H1 (cell line): ENCODE measurements at regions not wholly inside any gene's neighbourhood (a gene's known extent, or its start where the extent isn't known, plus 50 kb on each side); places are given as distances from the start of the nearest gene placed in this dataset.

ENCODE experiments used
- CTCF ChIA-PET: fragments of 300-600 bp; sonication (Branson Sonifier 250); formaldehyde crosslinking; loops from one replicate; lab custom pipeline; 2021; ENCODE audit not compliant: partially characterized antibody; lab: Charles Lee
- POLR2A ChIA-PET: fragments of 300-600 bp; sonication (Branson Sonifier 250); formaldehyde crosslinking; loops from one replicate; lab custom pipeline; 2021; ENCODE audit warnings: inconsistent platforms; ENCODE audit not compliant: partially characterized antibody; lab: Charles Lee
- DNase-seq, 2 experiments: peaks; one replicate each; pipeline versions ENCODE4 v3.0.0 to v3.0.0-alpha.2; 2010 to 2022; ENCODE audit warnings: low spot score in 2 of 2, low read depth in 1 of 2, mixed read lengths in 1 of 2
- FAIRE-seq: peaks from 2 replicates; lab custom pipeline; 2011; peaks lifted over from hg19 to GRCh38; lab: Jason Lieb, UNC
- H2AFZ ChIP-seq: 2 replicates; pipeline ENCODE4 v1.8.1; 2012; ENCODE audit warnings: low read length, inconsistent platforms
- H2AK5ac ChIP-seq: 2 replicates; pipeline ENCODE4 v1.6.1; 2013; ENCODE audit warnings: low read depth, low read length
- H2BK120ac ChIP-seq: replicated peaks from 2 replicates; pipeline ENCODE3; 2013; ENCODE audit warnings: low read depth, low read length, inconsistent platforms
- H2BK12ac ChIP-seq: 2 replicates; pipeline ENCODE4 v1.6.1; 2013; ENCODE audit warnings: low read depth, low read length
- H2BK15ac ChIP-seq: 2 replicates; pipeline ENCODE4 v1.6.1; 2013; ENCODE audit warnings: low read length
- H2BK20ac ChIP-seq: 2 replicates; pipeline ENCODE4 v1.6.1; 2013; ENCODE audit warnings: low read length
- H2BK5ac ChIP-seq: 2 replicates; pipeline ENCODE4 v1.6.1; 2013; ENCODE audit warnings: low read depth, low read length
- H3K14ac ChIP-seq: 2 replicates; pipeline ENCODE4 v1.6.1; 2013; ENCODE audit warnings: inconsistent platforms; ENCODE audit not compliant: insufficient read length
- H3K18ac ChIP-seq: 2 replicates; pipeline ENCODE4 v1.6.1; 2013; ENCODE audit warnings: low read length; ENCODE audit errors: extremely low read depth
- H3K23ac ChIP-seq: 2 replicates; pipeline ENCODE4 v1.6.1; 2013; ENCODE audit warnings: inconsistent platforms; ENCODE audit not compliant: insufficient read length
- H3K23me2 ChIP-seq: 2 replicates; pipeline ENCODE4 v1.6.1; 2013; ENCODE audit warnings: low read depth, low read length
- H3K27ac ChIP-seq: 2 replicates; pipeline ENCODE4 v1.6.1; 2011; ENCODE audit warnings: low read depth, low read length, inconsistent platforms
- H3K27me3 ChIP-seq, 4 experiments: replicated peaks in 1 of 4; 1 replicate in 1 of 4; 2 replicates in 3 of 4; pipeline versions ENCODE4 v1.6.1 to v1.8.1; 2011 to 2013; ENCODE audit warnings: low read length in 3 of 4, mild to moderate bottlenecking in 3 of 4, inconsistent platforms in 2 of 4, mixed read lengths in 2 of 4, moderate library complexity in 1 of 4; ENCODE audit not compliant: control insufficient read depth in 3 of 4, insufficient read depth in 3 of 4; ENCODE audit errors: extremely low read depth in 1 of 4
- H3K36me3 ChIP-seq, 4 experiments: 2 replicates each; pipeline versions ENCODE4 v1.6.1 to v1.8.1; 2011 to 2013; ENCODE audit warnings: mild to moderate bottlenecking in 4 of 4, low read length in 3 of 4, moderate library complexity in 2 of 4, control low read depth in 1 of 4, inconsistent platforms in 1 of 4; ENCODE audit not compliant: insufficient read depth in 4 of 4, control insufficient read depth in 2 of 4
- H3K4ac ChIP-seq: replicated peaks from 2 replicates; pipeline ENCODE3; 2013; ENCODE audit warnings: low read length, low read depth, mixed read lengths, inconsistent platforms; ENCODE audit not compliant: insufficient read length
- H3K4me1 ChIP-seq, 4 experiments: replicated peaks in 1 of 4; 1 replicate in 1 of 4; 2 replicates in 3 of 4; pipeline versions ENCODE4 v1.6.1 to v1.8.1; 2011 to 2013; ENCODE audit warnings: low read length in 3 of 4, inconsistent platforms in 2 of 4, mixed read lengths in 1 of 4; ENCODE audit not compliant: insufficient read depth in 4 of 4, control insufficient read depth in 3 of 4
- H3K4me2 ChIP-seq, 2 experiments: 2 replicates each; pipeline versions ENCODE4 v1.6.1 to v1.8.1; 2011 to 2013; ENCODE audit warnings: low read depth in 2 of 2, low read length in 2 of 2, control low read depth in 1 of 2, inconsistent platforms in 1 of 2, mild to moderate bottlenecking in 1 of 2; ENCODE audit not compliant: insufficient read depth in 1 of 2
- H3K4me3 ChIP-seq, 4 experiments: fragments of 200-600, 300-600 bp in 1 of 4; sonication (generic), shearing (Covaris generic), sonication (Bioruptor Twin) in 1 of 4; 2 replicates each; pipeline versions ENCODE4 v1.5.1 to v1.8.1; 2011 to 2016; ENCODE audit warnings: low read length in 4 of 4, low read depth in 3 of 4, control low read depth in 2 of 4, inconsistent platforms in 2 of 4, mild to moderate bottlenecking in 2 of 4, mixed read lengths in 1 of 4, moderate library complexity in 1 of 4; ENCODE audit not compliant: insufficient read depth in 2 of 4; ENCODE audit errors: extremely low read depth in 1 of 4
- H3K56ac ChIP-seq: replicated peaks from 2 replicates; pipeline ENCODE3; 2013; ENCODE audit warnings: low read depth, mild to moderate bottlenecking, mixed read lengths, low read length, inconsistent platforms; ENCODE audit not compliant: insufficient read length
- H3K79me1 ChIP-seq: 2 replicates; pipeline ENCODE4 v1.6.1; 2013; ENCODE audit warnings: low read depth, low read length, control low read depth
- H3K79me2 ChIP-seq, 2 experiments: 2 replicates each; pipeline versions ENCODE4 v1.6.1 to v1.8.1; 2012 to 2013; ENCODE audit warnings: low read length in 2 of 2, mild to moderate bottlenecking in 2 of 2, inconsistent platforms in 1 of 2; ENCODE audit not compliant: insufficient read depth in 2 of 2, control insufficient read depth in 1 of 2
- H3K9ac ChIP-seq, 4 experiments: replicated peaks in 1 of 4; 1 replicate in 1 of 4; 2 replicates in 3 of 4; pipeline versions ENCODE4 v1.6.1 to v1.8.1; 2011 to 2013; ENCODE audit warnings: low read depth in 3 of 4, low read length in 3 of 4, control low read depth in 2 of 4, mild to moderate bottlenecking in 2 of 4, moderate library complexity in 2 of 4, inconsistent platforms in 1 of 4; ENCODE audit errors: extremely low read depth in 1 of 4
- H3K9me3 ChIP-seq, 2 experiments: 2 replicates each; pipeline versions ENCODE4 v1.6.1 to v1.8.1; 2012 to 2013; ENCODE audit warnings: mild to moderate bottlenecking in 2 of 2, moderate library complexity in 2 of 2, control low read depth in 1 of 2, inconsistent platforms in 1 of 2, low read depth in 1 of 2, low read length in 1 of 2, mixed read lengths in 1 of 2; ENCODE audit not compliant: insufficient read depth in 2 of 2
- H4K20me1 ChIP-seq, 2 experiments: replicated peaks in 1 of 2; 2 replicates each; pipeline versions ENCODE3 to v1.8.1; 2011 to 2013; ENCODE audit warnings: inconsistent platforms in 2 of 2, low read length in 2 of 2, mild to moderate bottlenecking in 1 of 2; ENCODE audit not compliant: insufficient read depth in 2 of 2, control insufficient read depth in 1 of 2
- H4K5ac ChIP-seq: 2 replicates; pipeline ENCODE4 v1.6.1; 2013; ENCODE audit warnings: low read length, low read depth, mixed read lengths, inconsistent platforms; ENCODE audit not compliant: insufficient read length
- H4K8ac ChIP-seq: 2 replicates; pipeline ENCODE4 v1.8.0; 2013; ENCODE audit warnings: mild to moderate bottlenecking, moderate library complexity, low read length, inconsistent platforms; ENCODE audit not compliant: insufficient read depth; ENCODE audit errors: extremely low read depth
- H4K91ac ChIP-seq: replicated peaks from 2 replicates; pipeline ENCODE3; 2013; ENCODE audit warnings: low read length, mixed read lengths, inconsistent platforms; ENCODE audit not compliant: insufficient read length
- CREB1 ChIP-seq: IDR thresholded peaks from 2 replicates; pipeline ENCODE4 v1.6.1; 2012; ENCODE audit warnings: inconsistent platforms
- EZH2 ChIP-seq: fragments of 200-600 bp; sonication (generic); IDR thresholded peaks from 2 replicates; pipeline ENCODE4 v1.7.1; 2012; ENCODE audit warnings: low read depth, mild to moderate bottlenecking, moderate library complexity, low read length, inconsistent platforms; ENCODE audit not compliant: severe bottlenecking
- FOSL1 ChIP-seq: IDR thresholded peaks from 2 replicates; pipeline ENCODE4 v1.6.1; 2011; ENCODE audit warnings: mild to moderate bottlenecking, low read depth, low read length, moderate library complexity; ENCODE audit not compliant: insufficient read depth
- JUN ChIP-seq: IDR thresholded peaks from 2 replicates; pipeline ENCODE4 v1.6.1; 2011; ENCODE audit warnings: low read depth, mild to moderate bottlenecking, improper control_type of control experiment, low read length
- KDM1A ChIP-seq: fragments of 200-600, 300-600 bp; sonication (generic); IDR thresholded peaks from 2 replicates; pipeline ENCODE4 v1.7.1; 2016; ENCODE audit warnings: mild to moderate bottlenecking, low read length, borderline replicate concordance
- PHF8 ChIP-seq: fragments of 200-600 bp; sonication (generic); conservative IDR thresholded peaks from 2 replicates; pipeline ENCODE4 v1.7.1; 2012; ENCODE audit warnings: low read depth, mild to moderate bottlenecking, inconsistent platforms, low read length, moderate library complexity
- SAP30 ChIP-seq: fragments of 300-600 bp; sonication (generic); IDR thresholded peaks from 2 replicates; pipeline ENCODE4 v1.7.1; 2012; ENCODE audit warnings: low read length, moderate library complexity, mild to moderate bottlenecking, inconsistent platforms; ENCODE audit not compliant: insufficient read depth, insufficient replicate concordance
- WGBS, 2 experiments: shearing (Covaris generic) in 1 of 2; methylation state at CpG; one replicate each; pipeline versions ENCODE4 v1.1.6 to v1.1.7; 2013 to 2015; ENCODE audit warnings: low lambda C conversion rate in 2 of 2, mixed read lengths in 2 of 2, inconsistent platforms in 1 of 2, low coverage in 1 of 2, missing lambda C conversion rate in 1 of 2; ENCODE audit not compliant: insufficient replicate concordance in 2 of 2, insufficient coverage in 1 of 2, insufficient read length in 1 of 2; ENCODE audit errors: extremely low coverage in 1 of 2, missing lambda C conversion rate in 1 of 2; 5-methylcytosine and 5-hydroxymethylcytosine counted together
- TF ChIP-seq, protein P1 (sequence below): IDR thresholded peaks from 2 replicates; pipeline ENCODE4 v1.6.1; 2012; ENCODE audit warnings: low read length, inconsistent platforms
- TF ChIP-seq, protein P2 (sequence below): IDR thresholded peaks from 2 replicates; pipeline ENCODE4 v1.6.1; 2012; ENCODE audit warnings: inconsistent platforms

- H3K9ac ChIP-seq = no peak overlapping the region
- no peak overlapping the region for H2BK12ac ChIP-seq
- no peak overlapping the region for H4K5ac ChIP-seq
- H3K23me2 ChIP-seq = no peaks in the 10 kb centered on the region
- H4K8ac ChIP-seq = peak overlapping the region; percentile 57; the same call in 1 of the 2 replicates
- no peak overlapping the region for H2AK5ac ChIP-seq
- H3K23ac ChIP-seq = no peak overlapping the region
- TF ChIP-seq KDM1A (no peak), PHF8 (no peak), FOSL1 (no peak), JUN (no peak), CREB1 (no peak), EZH2 (no peak), SAP30 (no peak)
- TF ChIP-seq, protein P1, sequence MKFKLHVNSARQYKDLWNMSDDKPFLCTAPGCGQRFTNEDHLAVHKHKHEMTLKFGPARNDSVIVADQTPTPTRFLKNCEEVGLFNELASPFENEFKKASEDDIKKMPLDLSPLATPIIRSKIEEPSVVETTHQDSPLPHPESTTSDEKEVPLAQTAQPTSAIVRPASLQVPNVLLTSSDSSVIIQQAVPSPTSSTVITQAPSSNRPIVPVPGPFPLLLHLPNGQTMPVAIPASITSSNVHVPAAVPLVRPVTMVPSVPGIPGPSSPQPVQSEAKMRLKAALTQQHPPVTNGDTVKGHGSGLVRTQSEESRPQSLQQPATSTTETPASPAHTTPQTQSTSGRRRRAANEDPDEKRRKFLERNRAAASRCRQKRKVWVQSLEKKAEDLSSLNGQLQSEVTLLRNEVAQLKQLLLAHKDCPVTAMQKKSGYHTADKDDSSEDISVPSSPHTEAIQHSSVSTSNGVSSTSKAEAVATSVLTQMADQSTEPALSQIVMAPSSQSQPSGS = no peak
- TF ChIP-seq, protein P2, sequence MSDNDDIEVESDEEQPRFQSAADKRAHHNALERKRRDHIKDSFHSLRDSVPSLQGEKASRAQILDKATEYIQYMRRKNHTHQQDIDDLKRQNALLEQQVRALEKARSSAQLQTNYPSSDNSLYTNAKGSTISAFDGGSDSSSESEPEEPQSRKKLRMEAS = no peak
- H3K9me3 ChIP-seq = no peaks in the 10 kb centered on the region
- ChIA-PET POLR2A (no interaction called here), CTCF (no interaction called here)
- H3K4me3 ChIP-seq = no peak overlapping the region
- H3K27ac ChIP-seq = no peak overlapping the region
- H2AFZ ChIP-seq = no peak overlapping the region
- no peak overlapping the region for H4K91ac ChIP-seq
- H3K79me1 ChIP-seq = no peaks in the 10 kb centered on the region
- H3K4me1 ChIP-seq = peaks cover 0 to 13% (median 4%) of the 10 kb centered on the region in 4 experiments; a peak in 3 of 7 replicates
- 94% methylated on average over 4 of the region's 4 CpGs; no CpG with 5 or more reads in 1 of the 2 experiments for WGBS, 2 experiments
- no peak overlapping the region for H2BK20ac ChIP-seq
- no peak overlapping the region for H3K4ac ChIP-seq
- no peaks in the 10 kb centered on the region for H3K79me2 ChIP-seq
- H3K36me3 ChIP-seq = no peaks in the 10 kb centered on the region
- H2BK15ac ChIP-seq = no peak overlapping the region
- FAIRE-seq (no peak), DNase-seq (no peak)
- no peak overlapping the region for H2BK5ac ChIP-seq
- no peak overlapping the region for H3K56ac ChIP-seq
- no peak overlapping the region for H3K4me2 ChIP-seq
- H3K18ac ChIP-seq = no peak overlapping the region
- H4K20me1 ChIP-seq = no peaks in the 10 kb centered on the region
- no peaks in the 10 kb centered on the region for H3K27me3 ChIP-seq
- H3K14ac ChIP-seq = no peak overlapping the region
- H2BK120ac ChIP-seq = no peak overlapping the region
Measured at GRCh38 chr1:213511173-213511572, 460.1 kb downstream of the RPS6KC1 start.
